HG02571 (cell line): ENCODE measurements at regions not wholly inside any gene's neighbourhood (a gene's known extent, or its start where the extent isn't known, plus 50 kb on each side); places are given as distances from the start of the nearest gene placed in this dataset.
"Not testable (repeated sequence)": the region's sequence is repeated elsewhere in the genome, so short reads cannot be mapped to it uniquely, and the experiment has no call there.

Experiments used
- ATAC-seq: cut with Tn5 transposase; IDR thresholded peaks from one replicate; pipeline ENCODE4 v1.9.1; 2021; ENCODE audit warnings: mild to moderate bottlenecking, moderate library complexity; ENCODE audit not compliant: unreplicated experiment

GRCh38 chr3:176651622-176652021 is 545.7 kb downstream of the TBL1XR1 start:
- no peak for ATAC-seq

- ATAC-seq, result no peak
Measured at GRCh38 chr3:176650478-176650877, 546.8 kb downstream of the TBL1XR1 start.

- no peak for ATAC-seq
Measured at GRCh38 chr3:176647987-176648386, 549.3 kb downstream of the TBL1XR1 start.

GRCh38 chr3:176633511-176633910 is 563.8 kb downstream of the TBL1XR1 start:
- ATAC-seq, result no peak

GRCh38 chr3:176632925-176633324 is 564.4 kb downstream of the TBL1XR1 start:
- ATAC-seq, result no peak

- no peak for ATAC-seq
Measured at GRCh38 chr3:176631165-176631564, 566.1 kb downstream of the TBL1XR1 start.

- ATAC-seq, result no peak
Measured at GRCh38 chr3:176628101-176628639, 569.1 kb downstream of the TBL1XR1 start.

- no peak for ATAC-seq
Measured at GRCh38 chr3:176623468-176624150, 573.7 kb downstream of the TBL1XR1 start.

GRCh38 chr3:176619833-176620232 is 577.4 kb downstream of the TBL1XR1 start:
- ATAC-seq, result no peak

- no peak for ATAC-seq
Measured at GRCh38 chr3:176615826-176616225, 581.5 kb downstream of the TBL1XR1 start.

GRCh38 chr3:176611703-176612102 is 585.6 kb downstream of the TBL1XR1 start:
- ATAC-seq, result no peak

- no peak for ATAC-seq
Measured at GRCh38 chr3:176609361-176609760, 587.9 kb downstream of the TBL1XR1 start.

- ATAC-seq, result not testable (repeated sequence)
Measured at GRCh38 chr3:176605553-176605952, 591.7 kb downstream of the TBL1XR1 start.

- ATAC-seq, result no peak
Measured at GRCh38 chr3:176595307-176595706, 602.0 kb downstream of the TBL1XR1 start.

- ATAC-seq, result no peak
Measured at GRCh38 chr3:176590722-176591121, 606.6 kb downstream of the TBL1XR1 start.

- ATAC-seq, result no peak
Measured at GRCh38 chr3:176587089-176587488, 610.2 kb downstream of the TBL1XR1 start.

- no peak for ATAC-seq
Measured at GRCh38 chr3:176584413-176585176, 612.7 kb downstream of the TBL1XR1 start.

- no peak for ATAC-seq
Measured at GRCh38 chr3:176583956-176584355, 613.3 kb downstream of the TBL1XR1 start.

GRCh38 chr3:176581589-176581988 is 615.7 kb downstream of the TBL1XR1 start:
- ATAC-seq, result no peak

- no peak for ATAC-seq
Measured at GRCh38 chr3:176579711-176580185, 617.5 kb downstream of the TBL1XR1 start.

GRCh38 chr3:176578316-176578715 is 619.0 kb downstream of the TBL1XR1 start:
- no peak for ATAC-seq

GRCh38 chr3:176577447-176577846 is 619.8 kb downstream of the TBL1XR1 start:
- no peak for ATAC-seq
